ENCODE measurements at regions not wholly inside any gene's neighbourhood (a gene's known extent, or its start where the extent isn't known, plus 50 kb on each side); places are given as distances from the start of the nearest gene placed in this dataset.

- TF ChIP-seq POLR2AphosphoS5 (IDR thresholded peaks at IDR 0.05; ENCODE audit: low read depth, low read length) (no peak), SIN3A (IDR thresholded peaks at IDR 0.05; ENCODE audit: borderline replicate concordance, insufficient read depth, low read length) (no peak), FOXP2 (optimal IDR thresholded peaks at IDR 0.05; ENCODE audit: borderline replicate concordance, extremely low read depth, extremely low read length, insufficient read depth) (no peak), REST (IDR thresholded peaks at IDR 0.05; ENCODE audit: insufficient read depth in 1 of 2, low read depth in 2 of 2, low read length in 2 of 2) (no peak), TAF1 (IDR thresholded peaks at IDR 0.05; ENCODE audit: borderline replicate concordance, insufficient read depth, low read length) (no peak)
These were observed 508.8 kb upstream of the CAMK1G start for GRCh38 chr1:209074575-209075250.

- no peak for TF ChIP-seq POLR2AphosphoS5 (IDR thresholded peaks at IDR 0.05; ENCODE audit: low read depth, low read length)
- TF ChIP-seq TAF1 (IDR thresholded peaks at IDR 0.05; ENCODE audit: borderline replicate concordance, insufficient read depth, low read length) = no peak
- no peak for TF ChIP-seq SIN3A (IDR thresholded peaks at IDR 0.05; ENCODE audit: borderline replicate concordance, insufficient read depth, low read length)
- no peak for TF ChIP-seq REST (IDR thresholded peaks at IDR 0.05; ENCODE audit: insufficient read depth in 1 of 2, low read depth in 2 of 2, low read length in 2 of 2)
- no peak for TF ChIP-seq FOXP2 (optimal IDR thresholded peaks at IDR 0.05; ENCODE audit: borderline replicate concordance, extremely low read depth, extremely low read length, insufficient read depth)
These were observed 506.8 kb upstream of the CAMK1G start for GRCh38 chr1:209076688-209077087.

GRCh38 chr1:209080170-209080781, 503.2 kb upstream of the CAMK1G start:
- TF ChIP-seq SIN3A (IDR thresholded peaks at IDR 0.05; ENCODE audit: borderline replicate concordance, insufficient read depth, low read length) (no peak), POLR2AphosphoS5 (IDR thresholded peaks at IDR 0.05; ENCODE audit: low read depth, low read length) (no peak), FOXP2 (optimal IDR thresholded peaks at IDR 0.05; ENCODE audit: borderline replicate concordance, extremely low read depth, extremely low read length, insufficient read depth) (no peak), TAF1 (IDR thresholded peaks at IDR 0.05; ENCODE audit: borderline replicate concordance, insufficient read depth, low read length) (no peak), REST (IDR thresholded peaks at IDR 0.05; ENCODE audit: insufficient read depth in 1 of 2, low read depth in 2 of 2, low read length in 2 of 2) (no peak)

GRCh38 chr1:209086486-209087192, 496.9 kb upstream of the CAMK1G start:
- no peak for TF ChIP-seq SIN3A (IDR thresholded peaks at IDR 0.05; ENCODE audit: borderline replicate concordance, insufficient read depth, low read length)
- TF ChIP-seq REST (IDR thresholded peaks at IDR 0.05; ENCODE audit: insufficient read depth in 1 of 2, low read depth in 2 of 2, low read length in 2 of 2) = no peak
- TF ChIP-seq POLR2AphosphoS5 (IDR thresholded peaks at IDR 0.05; ENCODE audit: low read depth, low read length) = no peak
- TF ChIP-seq TAF1 (IDR thresholded peaks at IDR 0.05; ENCODE audit: borderline replicate concordance, insufficient read depth, low read length) = no peak
- TF ChIP-seq FOXP2 (optimal IDR thresholded peaks at IDR 0.05; ENCODE audit: borderline replicate concordance, extremely low read depth, extremely low read length, insufficient read depth) = no peak

All from PFSK-1 (cell line).